GM21825 (cell line): ENCODE measurements at regions not wholly inside any gene's neighbourhood (a gene's known extent, or its start where the extent isn't known, plus 50 kb on each side); places are given as distances from the start of the nearest gene placed in this dataset.
"Not testable (repeated sequence)": the region's sequence is repeated elsewhere in the genome, so short reads cannot be mapped to it uniquely, and the experiment has no call there.

ENCODE experiments used
- ATAC-seq: cut with Tn5 transposase; IDR thresholded peaks from one replicate; pipeline ENCODE4 v1.9.1; 2021; ENCODE audit warnings: mild to moderate bottlenecking, moderate library complexity; ENCODE audit not compliant: unreplicated experiment

- ATAC-seq, result no peak
These were observed 351.2 kb downstream of the MATN1 start for GRCh38 chr1:30371888-30372791.

GRCh38 chr1:30371179-30371788 is 352.1 kb downstream of the MATN1 start:
- no peak for ATAC-seq

GRCh38 chr1:30368651-30369240 is 354.6 kb downstream of the MATN1 start:
- no peak for ATAC-seq

GRCh38 chr1:30366911-30367310 is 356.5 kb downstream of the MATN1 start:
- no peak for ATAC-seq

GRCh38 chr1:30366199-30366598 is 357.2 kb downstream of the MATN1 start:
- ATAC-seq, result no peak

GRCh38 chr1:30365596-30365995 is 357.8 kb downstream of the MATN1 start:
- ATAC-seq, result no peak

GRCh38 chr1:30363031-30363430 is 360.4 kb downstream of the MATN1 start:
- ATAC-seq, result no peak

GRCh38 chr1:30362603-30362990 is 360.8 kb downstream of the MATN1 start:
- no peak for ATAC-seq

- ATAC-seq, result not testable (repeated sequence)
These were observed 361.3 kb downstream of the MATN1 start for GRCh38 chr1:30361890-30362602.

GRCh38 chr1:30360753-30361152 is 362.6 kb downstream of the MATN1 start:
- ATAC-seq, result no peak

- no peak for ATAC-seq
These were observed 363.1 kb downstream of the MATN1 start for GRCh38 chr1:30360281-30360680.

- no peak for ATAC-seq
These were observed 363.7 kb downstream of the MATN1 start for GRCh38 chr1:30359539-30360220.

GRCh38 chr1:30358500-30358899 is 364.9 kb downstream of the MATN1 start:
- no peak for ATAC-seq

GRCh38 chr1:30356839-30357238 is 366.5 kb downstream of the MATN1 start:
- no peak for ATAC-seq

GRCh38 chr1:30354410-30354809 is 369.0 kb downstream of the MATN1 start:
- ATAC-seq, result no peak

- ATAC-seq, result no peak
These were observed 369.7 kb downstream of the MATN1 start for GRCh38 chr1:30353637-30354036.

GRCh38 chr1:30348147-30348546 is 375.2 kb downstream of the MATN1 start:
- no peak for ATAC-seq

- ATAC-seq, result no peak
These were observed 377.8 kb downstream of the MATN1 start for GRCh38 chr1:30345491-30346130.

- ATAC-seq, result no peak
These were observed 379.8 kb downstream of the MATN1 start for GRCh38 chr1:30343562-30343961.

- ATAC-seq, result no peak
These were observed 380.7 kb downstream of the MATN1 start for GRCh38 chr1:30342535-30343141.
